Neuronal stem cell (in vitro differentiated cells): ENCODE measurements at regions not wholly inside any gene's neighbourhood (a gene's known extent, or its start where the extent isn't known, plus 50 kb on each side); places are given as distances from the start of the nearest gene placed in this dataset.
A peak's percentile ranks its signal among the peaks of the same experiment; 100 is the strongest.
"Not testable (repeated sequence)": the region's sequence is repeated elsewhere in the genome, so short reads cannot be mapped to it uniquely, and the experiment has no call there.

Experiments
- DNase-seq: peaks from one replicate; pipeline ENCODE4 v3.0.0-alpha.2; 2013; ENCODE audit warnings: low spot score
- H2AFZ ChIP-seq: one replicate; pipeline ENCODE4 v1.6.1; 2013; ENCODE audit warnings: mild to moderate bottlenecking, low read length, inconsistent platforms
- H2AK5ac ChIP-seq: 2 replicates; pipeline ENCODE4 v1.6.1; 2013; ENCODE audit warnings: low read depth, mild to moderate bottlenecking, inconsistent platforms, low read length, moderate library complexity, mixed read lengths
- H2BK120ac ChIP-seq: 2 replicates; pipeline ENCODE4 v1.6.1; 2013; ENCODE audit warnings: low read depth, mild to moderate bottlenecking, inconsistent platforms, low read length, moderate library complexity, mixed read lengths
- H2BK12ac ChIP-seq: one replicate; pipeline ENCODE4 v1.6.1; 2013; ENCODE audit warnings: low read length, inconsistent platforms
- H2BK15ac ChIP-seq: 2 replicates; pipeline ENCODE4 v1.6.1; 2013; ENCODE audit warnings: mild to moderate bottlenecking, low read length, inconsistent platforms, mixed read lengths
- H2BK5ac ChIP-seq: one replicate; pipeline ENCODE4 v1.6.1; 2013; ENCODE audit warnings: inconsistent platforms, mild to moderate bottlenecking, low read length, moderate library complexity
- H3K14ac ChIP-seq: one replicate; pipeline ENCODE4 v1.6.1; 2013; ENCODE audit warnings: low read length, inconsistent platforms
- H3K18ac ChIP-seq: 2 replicates; pipeline ENCODE4 v1.6.1; 2013; ENCODE audit warnings: low read length, inconsistent platforms
- H3K23ac ChIP-seq: 2 replicates; pipeline ENCODE4 v1.6.1; 2013; ENCODE audit warnings: low read depth, mild to moderate bottlenecking, mixed read lengths, low read length, inconsistent platforms; ENCODE audit not compliant: poor library complexity
- H3K27ac ChIP-seq: replicated peaks from 3 replicates; pipeline ENCODE4 v1.5.1; 2013; ENCODE audit warnings: low read length, inconsistent platforms
- H3K27me3 ChIP-seq, 3 experiments: 2 replicates each; pipeline ENCODE4 v1.6.1; 2013; ENCODE audit warnings: low read length in 3 of 3, mild to moderate bottlenecking in 2 of 3, inconsistent platforms in 1 of 3, low read depth in 1 of 3, mixed read lengths in 1 of 3, moderate library complexity in 1 of 3; ENCODE audit not compliant: control insufficient read depth in 3 of 3, insufficient read depth in 3 of 3
- H3K36me3 ChIP-seq, 2 donors: replicated peaks in 1 of 2; 2 replicates each; pipeline ENCODE4 v1.6.1; 2013; ENCODE audit warnings: low read length in 2 of 2; ENCODE audit not compliant: control insufficient read depth in 2 of 2, insufficient read depth in 2 of 2
- H3K4ac ChIP-seq: 2 replicates; pipeline ENCODE4 v1.6.1; 2013; ENCODE audit warnings: inconsistent platforms, mild to moderate bottlenecking, low read length, moderate library complexity
- H3K4me1 ChIP-seq, 2 donors: 1 replicate in 1 of 2; 2 replicates in 1 of 2; pipeline ENCODE4 v1.6.1; 2013; ENCODE audit warnings: low read length in 2 of 2, low read depth in 1 of 2; ENCODE audit not compliant: control insufficient read depth in 2 of 2, insufficient read depth in 1 of 2
- H3K4me2 ChIP-seq: one replicate; pipeline ENCODE4 v1.6.1; 2013; ENCODE audit warnings: mild to moderate bottlenecking, low read length, inconsistent platforms; ENCODE audit not compliant: insufficient read depth, poor library complexity, severe bottlenecking
- H3K4me3 ChIP-seq, 2 donors: 2 replicates each; pipeline ENCODE4 v1.5.1; 2013; ENCODE audit warnings: low read length in 2 of 2, mild to moderate bottlenecking in 2 of 2, inconsistent platforms in 1 of 2, moderate library complexity in 1 of 2
- H3K79me1 ChIP-seq: one replicate; pipeline ENCODE4 v1.6.1; 2013; ENCODE audit warnings: low read depth, mild to moderate bottlenecking, inconsistent platforms, low read length, moderate library complexity
- H3K9ac ChIP-seq: one replicate; pipeline ENCODE4 v1.6.1; 2013; ENCODE audit warnings: mild to moderate bottlenecking, low read depth, low read length, inconsistent platforms; ENCODE audit not compliant: poor library complexity
- H3K9me3 ChIP-seq, 2 donors: replicated peaks in 1 of 2; 2 replicates each; pipeline versions ENCODE3 to v1.6.1; 2013; ENCODE audit warnings: low read length in 2 of 2, mild to moderate bottlenecking in 2 of 2, inconsistent platforms in 1 of 2, low read depth in 1 of 2, mixed read lengths in 1 of 2, moderate library complexity in 1 of 2; ENCODE audit not compliant: control insufficient read depth in 2 of 2, insufficient read depth in 1 of 2
- H4K8ac ChIP-seq: one replicate; pipeline ENCODE4 v1.6.1; 2013; ENCODE audit warnings: low read depth, mild to moderate bottlenecking, inconsistent platforms, low read length, moderate library complexity
- H4K91ac ChIP-seq: one replicate; pipeline ENCODE4 v1.6.1; 2013; ENCODE audit warnings: low read length, low read depth, mild to moderate bottlenecking, inconsistent platforms; ENCODE audit not compliant: poor library complexity
- WGBS, 2 donors: extraction: QIAGEN DNeasy Blood & Tissue Kit; methylation state at CpG; one replicate each; pipeline ENCODE4 v1.1.7; 2013; ENCODE audit warnings: missing lambda C conversion rate in 2 of 2, mixed read lengths in 1 of 2; ENCODE audit not compliant: insufficient read length in 2 of 2, insufficient replicate concordance in 1 of 2; ENCODE audit errors: extremely low coverage in 2 of 2; 5-methylcytosine and 5-hydroxymethylcytosine counted together

DNA sequence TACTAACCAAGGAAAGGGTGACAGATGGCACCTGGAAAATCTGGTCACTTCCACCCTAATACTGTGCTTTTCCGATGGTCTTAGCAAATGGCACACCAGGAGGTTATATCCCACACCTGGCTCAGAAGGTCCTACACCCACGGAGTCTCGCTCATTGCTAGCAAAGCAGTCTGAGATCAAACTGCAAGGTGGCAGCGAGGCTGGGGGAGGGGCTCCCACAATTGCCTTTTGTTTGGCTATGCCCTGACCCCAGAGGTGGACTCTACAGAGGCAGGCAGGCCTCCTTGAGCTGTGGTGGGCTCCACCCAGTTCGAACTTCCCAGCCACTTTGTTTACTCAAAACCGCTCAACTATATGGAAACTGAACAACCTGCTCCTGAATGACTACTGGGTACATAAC lies 50.3 kb upstream of the UGT2B15 start:
- WGBS, 2 donors: no CpG with 5 or more reads among the region's 6 CpGs
- H2AK5ac ChIP-seq, H3K4ac ChIP-seq, H3K14ac ChIP-seq, H3K9me3 ChIP-seq, H2BK15ac ChIP-seq, H3K23ac ChIP-seq, H3K27me3 ChIP-seq, H3K36me3 ChIP-seq, H2BK12ac ChIP-seq, H3K18ac ChIP-seq, H2AFZ ChIP-seq, H4K91ac ChIP-seq, DNase-seq, H3K4me1 ChIP-seq, H3K4me3 ChIP-seq, H3K9ac ChIP-seq, H3K27ac ChIP-seq, H2BK120ac ChIP-seq, H3K4me2 ChIP-seq, H2BK5ac ChIP-seq, H4K8ac ChIP-seq, H3K79me1 ChIP-seq: not testable (repeated sequence)

DNA sequence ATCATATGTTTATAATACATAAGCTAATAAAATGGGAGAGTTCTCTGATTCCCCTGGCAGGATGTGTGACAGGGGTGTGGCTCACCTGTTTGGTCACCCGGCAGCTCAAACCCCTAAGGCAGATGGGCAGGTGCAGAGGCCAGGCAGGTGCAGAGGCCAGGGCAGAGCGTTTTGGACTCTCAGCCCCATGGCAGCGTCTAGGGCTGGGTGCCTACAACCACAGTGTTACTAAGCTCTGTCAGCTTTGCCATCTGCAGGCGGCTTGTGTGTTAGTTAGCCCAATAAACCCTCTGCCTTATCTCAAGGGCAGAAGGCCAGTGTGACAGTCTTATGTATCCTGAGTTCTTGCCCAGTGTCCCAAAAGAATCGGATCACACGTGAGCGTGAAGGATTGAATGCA lies 54.0 kb upstream of the UGT2B15 start:
- H3K18ac ChIP-seq: no peak overlapping the region
- H2BK12ac ChIP-seq: no peak overlapping the region
- no peak overlapping the region for H3K4ac ChIP-seq
- no peak overlapping the region for H3K14ac ChIP-seq
- no peak overlapping the region for H3K4me2 ChIP-seq
- H4K91ac ChIP-seq: no peak overlapping the region
- H3K23ac ChIP-seq: no peak overlapping the region
- no peaks in the 10 kb centered on the region for H3K9me3 ChIP-seq
- H2AK5ac ChIP-seq: no peak overlapping the region
- no peak overlapping the region for H4K8ac ChIP-seq
- no peaks in the 10 kb centered on the region for H3K27me3 ChIP-seq
- WGBS, 2 donors: no CpG with 5 or more reads among the region's 7 CpGs
- H3K9ac ChIP-seq: no peak overlapping the region
- no peaks in the 10 kb centered on the region for H3K36me3 ChIP-seq
- H2BK120ac ChIP-seq: no peak overlapping the region
- no peak overlapping the region for H3K4me3 ChIP-seq
- H2BK15ac ChIP-seq: no peak overlapping the region
- H2AFZ ChIP-seq: no peak overlapping the region
- DNase-seq: no peak
- H2BK5ac ChIP-seq: no peak overlapping the region
- no peak overlapping the region for H3K27ac ChIP-seq
- H3K79me1 ChIP-seq: no peaks in the 10 kb centered on the region
- no peaks in the 10 kb centered on the region for H3K4me1 ChIP-seq

DNA sequence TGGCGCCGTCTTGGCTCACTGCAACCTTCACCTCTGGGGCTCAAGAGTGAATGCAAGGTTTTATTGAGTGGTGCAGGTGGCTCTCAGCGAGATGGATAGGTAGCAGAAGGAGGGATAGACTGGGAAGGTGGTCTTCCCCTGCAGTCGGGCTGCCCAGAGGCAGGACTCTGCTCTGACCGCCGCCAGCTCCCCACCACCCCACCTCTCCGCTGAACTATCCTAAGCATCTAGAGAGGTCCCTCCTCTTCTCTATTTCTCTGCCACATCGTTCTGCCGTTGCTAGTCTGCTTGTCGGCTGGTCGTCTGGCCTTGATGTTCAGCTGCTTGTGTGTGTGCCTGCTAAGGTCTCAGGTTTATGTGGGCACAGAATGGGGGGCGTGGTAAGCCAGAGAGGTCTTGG lies 54.5 kb upstream of the UGT2B15 start:
- Histone ChIP-seq H3K27me3 (no peaks in the 10 kb centered on the region), H3K4me3 (no peak overlapping the region), H2AK5ac (no peak overlapping the region), H3K14ac (no peak overlapping the region), H3K4me2 (no peak overlapping the region), H2BK15ac (no peak overlapping the region), H3K4me1 (no peaks in the 10 kb centered on the region), H3K79me1 (no peaks in the 10 kb centered on the region), H4K8ac (no peak overlapping the region), H3K9ac (no peak overlapping the region), H3K4ac (no peak overlapping the region), H2BK5ac (no peak overlapping the region), H3K36me3 (no peaks in the 10 kb centered on the region), H3K23ac (no peak overlapping the region), H2AFZ (no peak overlapping the region), H2BK12ac (no peak overlapping the region), H3K18ac (no peak overlapping the region), H2BK120ac (no peak overlapping the region), H3K9me3 (no peaks in the 10 kb centered on the region), H3K27ac (no peak overlapping the region), H4K91ac (no peak overlapping the region)
- no CpG with 5 or more reads among the region's 12 CpGs for WGBS, 2 donors
- DNase-seq: no peak

- H3K4ac ChIP-seq: no peak overlapping the region
- H2AFZ ChIP-seq: no peak overlapping the region
- no peak overlapping the region for H3K27ac ChIP-seq
- H3K4me1 ChIP-seq: peaks cover 0 to 2% of the 10 kb centered on the region in 2 donors
- H3K4me2 ChIP-seq: no peak overlapping the region
- H3K23ac ChIP-seq: no peak overlapping the region
- H3K27me3 ChIP-seq: no peaks in the 10 kb centered on the region
- no peaks in the 10 kb centered on the region for H3K9me3 ChIP-seq
- peak; percentile 2 for DNase-seq
- H2BK15ac ChIP-seq: no peak overlapping the region
- H3K4me3 ChIP-seq: no peak overlapping the region
- H4K8ac ChIP-seq: no peak overlapping the region
- H2BK5ac ChIP-seq: no peak overlapping the region
- no peak overlapping the region for H3K9ac ChIP-seq
- no CpG with 5 or more reads among the region's 5 CpGs for WGBS, 2 donors
- no peaks in the 10 kb centered on the region for H3K79me1 ChIP-seq
- H3K18ac ChIP-seq: no peak overlapping the region
- no peak overlapping the region for H2BK120ac ChIP-seq
- no peak overlapping the region for H2AK5ac ChIP-seq
- no peak overlapping the region for H3K14ac ChIP-seq
- no peaks in the 10 kb centered on the region for H3K36me3 ChIP-seq
- H2BK12ac ChIP-seq: no peak overlapping the region
- no peak overlapping the region for H4K91ac ChIP-seq
Observed at GRCh38 chr4:68732653-68733466, 62.4 kb upstream of the UGT2B15 start.
